D721Med (cell line): ENCODE measurements at regions not wholly inside any gene's neighbourhood (a gene's known extent, or its start where the extent isn't known, plus 50 kb on each side); places are given as distances from the start of the nearest gene placed in this dataset.
A peak's percentile ranks its signal among the peaks of the same experiment; 100 is the strongest.

ENCODE experiments used
- DNase-seq: peaks from one replicate; pipeline ENCODE4 v3.0.0; 2011; ENCODE audit warnings: low spot score; ENCODE audit not compliant: insufficient read length
- FAIRE-seq: peaks from 2 replicates; lab custom pipeline; 2011; peaks lifted over from hg19 to GRCh38; lab: Jason Lieb, UNC
- TF ChIP-seq, protein P1 (sequence below): IDR thresholded peaks from 2 replicates; pipeline ENCODE4 v1.5.1; 2012; ENCODE audit warnings: mild to moderate bottlenecking, control low read depth; ENCODE audit not compliant: insufficient read depth; ENCODE audit errors: missing control alignments

DNA sequence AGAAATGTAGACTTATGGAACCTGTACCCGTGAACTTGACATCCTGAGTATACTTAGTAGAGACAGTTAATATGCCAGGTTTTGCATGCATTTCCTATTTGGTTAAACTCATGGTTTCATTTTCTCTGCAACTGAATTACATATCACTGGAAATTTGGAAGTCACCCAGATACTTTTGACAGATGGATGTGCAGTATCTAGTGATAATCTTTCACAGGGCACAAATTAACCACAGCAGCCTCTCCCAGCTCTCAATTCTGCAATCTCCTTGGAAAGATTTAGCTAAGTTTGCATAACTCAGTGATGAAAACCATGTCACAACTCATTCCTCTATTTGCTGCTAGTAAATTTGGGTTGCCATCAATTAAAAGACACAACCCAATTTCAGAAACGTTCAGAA, 162.3 kb upstream of the TPM1 start:
- DNase-seq, result no peak
- no peak for FAIRE-seq

DNA sequence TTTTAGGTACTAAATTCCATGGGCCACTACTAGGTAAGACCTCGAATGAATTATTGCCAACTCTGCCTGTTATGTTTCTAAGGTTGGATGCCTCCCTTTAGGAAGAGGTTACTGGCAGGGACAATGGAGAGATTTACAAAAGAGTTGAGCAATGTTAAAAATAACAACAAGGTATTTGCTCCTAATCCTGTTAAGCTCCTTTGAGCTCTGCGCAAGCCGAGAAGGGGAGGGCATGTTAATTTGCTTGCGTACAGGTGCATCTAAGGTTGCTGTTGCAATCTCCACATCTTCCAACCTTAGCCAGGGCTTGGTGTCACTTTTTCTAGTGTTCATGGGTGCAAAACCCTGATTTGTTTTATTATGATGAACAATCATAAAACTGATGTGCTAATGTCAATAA, 161.5 kb upstream of the TPM1 start:
- no peak for DNase-seq
- FAIRE-seq, result peak; percentile 82
- TF ChIP-seq, protein P1, sequence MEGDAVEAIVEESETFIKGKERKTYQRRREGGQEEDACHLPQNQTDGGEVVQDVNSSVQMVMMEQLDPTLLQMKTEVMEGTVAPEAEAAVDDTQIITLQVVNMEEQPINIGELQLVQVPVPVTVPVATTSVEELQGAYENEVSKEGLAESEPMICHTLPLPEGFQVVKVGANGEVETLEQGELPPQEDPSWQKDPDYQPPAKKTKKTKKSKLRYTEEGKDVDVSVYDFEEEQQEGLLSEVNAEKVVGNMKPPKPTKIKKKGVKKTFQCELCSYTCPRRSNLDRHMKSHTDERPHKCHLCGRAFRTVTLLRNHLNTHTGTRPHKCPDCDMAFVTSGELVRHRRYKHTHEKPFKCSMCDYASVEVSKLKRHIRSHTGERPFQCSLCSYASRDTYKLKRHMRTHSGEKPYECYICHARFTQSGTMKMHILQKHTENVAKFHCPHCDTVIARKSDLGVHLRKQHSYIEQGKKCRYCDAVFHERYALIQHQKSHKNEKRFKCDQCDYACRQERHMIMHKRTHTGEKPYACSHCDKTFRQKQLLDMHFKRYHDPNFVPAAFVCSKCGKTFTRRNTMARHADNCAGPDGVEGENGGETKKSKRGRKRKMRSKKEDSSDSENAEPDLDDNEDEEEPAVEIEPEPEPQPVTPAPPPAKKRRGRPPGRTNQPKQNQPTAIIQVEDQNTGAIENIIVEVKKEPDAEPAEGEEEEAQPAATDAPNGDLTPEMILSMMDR, result no peak

More for the DNA sequence above, 162.3 kb upstream of the TPM1 start:
- TF ChIP-seq, protein P1, result no peak

- DNase-seq (no peak), FAIRE-seq (no peak)
- TF ChIP-seq, protein P1, result no peak
Measured at GRCh38 chr15:62883938-62884479, 158.5 kb upstream of the TPM1 start.

DNA sequence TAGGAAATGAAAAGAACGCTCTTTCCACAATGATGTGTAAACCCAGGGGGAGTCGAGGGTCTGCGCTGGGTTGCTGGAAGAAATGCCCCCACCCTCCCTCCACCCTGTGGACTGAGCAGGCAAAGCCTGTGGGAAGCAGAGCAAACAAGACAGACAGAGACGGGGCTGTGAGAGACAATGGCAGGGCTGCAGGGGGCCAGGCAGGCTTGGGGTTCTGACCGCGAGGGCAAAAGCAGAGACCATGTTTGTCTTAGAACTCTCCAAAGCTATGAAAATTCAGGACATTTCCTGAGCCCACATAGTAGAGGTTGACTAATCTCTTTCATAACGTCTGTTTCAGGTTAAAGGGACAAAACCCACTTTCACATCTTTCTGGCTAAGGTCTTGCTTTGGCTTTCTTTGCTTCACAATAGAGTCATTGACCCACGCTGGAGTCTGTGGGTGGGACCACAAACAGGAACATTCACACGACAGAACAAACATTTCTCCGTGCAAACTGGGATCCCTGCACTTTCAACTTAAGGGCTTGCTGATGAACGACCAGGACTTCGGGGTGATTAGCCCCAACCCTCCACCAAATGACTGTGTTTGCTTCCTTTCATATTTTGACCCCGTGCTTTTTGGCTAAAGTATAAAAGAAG, 156.0 kb upstream of the TPM1 start:
- no peak for FAIRE-seq
- no peak for DNase-seq
- TF ChIP-seq, protein P1, result no peak

DNA sequence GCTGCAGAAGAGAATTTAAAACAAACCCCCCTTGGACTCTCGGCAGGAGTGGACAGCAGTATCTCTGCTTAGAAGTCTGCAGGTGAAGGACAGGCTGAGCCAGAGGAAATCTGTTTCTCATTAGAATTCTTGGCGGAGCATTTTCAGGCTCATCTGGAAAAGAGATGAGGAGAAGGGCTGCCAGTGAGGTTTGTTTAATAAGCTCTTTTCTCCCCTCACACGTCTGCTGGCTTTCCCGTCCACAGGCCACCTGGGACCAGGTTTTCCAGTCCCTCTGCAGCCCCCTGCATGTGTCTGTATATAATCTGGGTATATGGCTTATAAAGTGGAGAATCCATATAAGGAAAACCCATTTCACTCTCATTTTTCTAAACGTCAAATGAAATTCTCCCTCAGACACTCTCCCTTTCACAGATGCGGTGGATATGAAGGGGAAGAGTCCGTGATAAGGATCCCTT, 155.4 kb upstream of the TPM1 start:
- DNase-seq (no peak), FAIRE-seq (no peak)
- TF ChIP-seq, protein P1, result no peak

GRCh38 chr15:62888623-62889022, 153.9 kb upstream of the TPM1 start:
- FAIRE-seq (no peak), DNase-seq (no peak)
- TF ChIP-seq, protein P1, result no peak

- no peak for DNase-seq
- TF ChIP-seq, protein P1, result no peak
- no peak for FAIRE-seq
Measured at GRCh38 chr15:62889141-62889661, 153.3 kb upstream of the TPM1 start.
